ENCODE measurements at regions not wholly inside any gene's neighbourhood (a gene's known extent, or its start where the extent isn't known, plus 50 kb on each side); places are given as distances from the start of the nearest gene placed in this dataset.

GRCh38 chr5:88583471-88583870, 299.5 kb downstream of the MEF2C start:
- H3K4me3 ChIP-seq, result no peak overlapping the region
- no peaks in the 10 kb centered on the region; the same call in 1 of the 2 replicates for H3K9me3 ChIP-seq (replicated peaks)
- H3K4me1 ChIP-seq, result peaks cover 20% of the 10 kb centered on the region
- no peaks in the 10 kb centered on the region for H3K27me3 ChIP-seq
- H3K27ac ChIP-seq, result peak overlapping the region; percentile 45
- peak; percentile 89 to 92 for DNase-seq
- no peaks in the 10 kb centered on the region for H3K36me3 ChIP-seq

- Histone ChIP-seq H3K4me3 (no peak overlapping the region), H3K27ac (no peak overlapping the region), H3K9me3 (replicated peaks) (no peaks in the 10 kb centered on the region), H3K4me1 (peaks cover 16% of the 10 kb centered on the region), H3K36me3 (no peaks in the 10 kb centered on the region), H3K27me3 (no peaks in the 10 kb centered on the region)
- no peak for DNase-seq
Observed at GRCh38 chr5:88558366-88558765, 289.7 kb upstream of the TMEM161B start.

- Histone ChIP-seq H3K36me3 (no peaks in the 10 kb centered on the region), H3K4me1 (peaks cover 16% of the 10 kb centered on the region), H3K9me3 (replicated peaks) (no peaks in the 10 kb centered on the region), H3K4me3 (no peak overlapping the region), H3K27ac (no peak overlapping the region), H3K27me3 (no peaks in the 10 kb centered on the region)
- DNase-seq, result no peak
Observed at GRCh38 chr5:88557881-88558280, 289.2 kb upstream of the TMEM161B start.

GRCh38 chr5:88557131-88557530, 288.5 kb upstream of the TMEM161B start:
- H3K9me3 ChIP-seq (replicated peaks), result no peaks in the 10 kb centered on the region

GRCh38 chr5:88556406-88556805, 287.8 kb upstream of the TMEM161B start:
- Histone ChIP-seq H3K27me3 (no peaks in the 10 kb centered on the region), H3K9me3 (replicated peaks) (no peaks in the 10 kb centered on the region), H3K4me1 (peaks cover 16% of the 10 kb centered on the region), H3K4me3 (no peak overlapping the region), H3K27ac (no peak overlapping the region), H3K36me3 (no peaks in the 10 kb centered on the region)
- DNase-seq, result peak in 1 of 2 experiments; percentile 9

More at GRCh38 chr5:88557131-88557530, 288.5 kb upstream of the TMEM161B start:
- H3K4me3 ChIP-seq, result no peak overlapping the region
- DNase-seq, result no peak
- H3K27ac ChIP-seq, result no peak overlapping the region
- H3K27me3 ChIP-seq, result no peaks in the 10 kb centered on the region
- H3K36me3 ChIP-seq, result no peaks in the 10 kb centered on the region
- peaks cover 16% of the 10 kb centered on the region for H3K4me1 ChIP-seq

GRCh38 chr5:88555674-88556073, 287.0 kb upstream of the TMEM161B start:
- no peak overlapping the region for H3K27ac ChIP-seq
- DNase-seq, result peak; percentile 65 to 77
- H3K27me3 ChIP-seq, result no peaks in the 10 kb centered on the region

GRCh38 chr5:88553986-88554385, 285.3 kb upstream of the TMEM161B start:
- Histone ChIP-seq H3K27me3 (no peaks in the 10 kb centered on the region), H3K27ac (no peak overlapping the region), H3K4me3 (no peak overlapping the region), H3K4me1 (peaks cover 16% of the 10 kb centered on the region), H3K36me3 (no peaks in the 10 kb centered on the region), H3K9me3 (replicated peaks) (no peaks in the 10 kb centered on the region)
- no peak for DNase-seq

More at GRCh38 chr5:88555674-88556073, 287.0 kb upstream of the TMEM161B start:
- Histone ChIP-seq H3K9me3 (replicated peaks) (no peaks in the 10 kb centered on the region), H3K4me1 (peaks cover 16% of the 10 kb centered on the region), H3K4me3 (no peak overlapping the region), H3K36me3 (no peaks in the 10 kb centered on the region)

GRCh38 chr5:88553136-88553875, 284.7 kb upstream of the TMEM161B start:
- Histone ChIP-seq H3K4me3 (no peak overlapping the region), H3K27me3 (no peaks in the 10 kb centered on the region), H3K36me3 (no peaks in the 10 kb centered on the region), H3K27ac (no peak overlapping the region), H3K9me3 (replicated peaks) (no peaks in the 10 kb centered on the region), H3K4me1 (peaks cover 16% of the 10 kb centered on the region)
- DNase-seq, result no peak

GRCh38 chr5:88552426-88552825, 283.8 kb upstream of the TMEM161B start:
- H3K4me1 ChIP-seq, result peaks cover 16% of the 10 kb centered on the region

GRCh38 chr5:88551724-88552345, 283.2 kb upstream of the TMEM161B start:
- peak in 1 of 2 experiments; percentile 12 for DNase-seq
- Histone ChIP-seq H3K4me3 (no peak overlapping the region), H3K36me3 (no peaks in the 10 kb centered on the region), H3K4me1 (peaks cover 15% of the 10 kb centered on the region), H3K27ac (no peak overlapping the region), H3K27me3 (no peaks in the 10 kb centered on the region), H3K9me3 (replicated peaks) (no peaks in the 10 kb centered on the region)

More at GRCh38 chr5:88552426-88552825, 283.8 kb upstream of the TMEM161B start:
- Histone ChIP-seq H3K36me3 (no peaks in the 10 kb centered on the region), H3K9me3 (replicated peaks) (no peaks in the 10 kb centered on the region), H3K27ac (no peak overlapping the region), H3K4me3 (no peak overlapping the region), H3K27me3 (no peaks in the 10 kb centered on the region)
- no peak for DNase-seq

GRCh38 chr5:88550736-88551135, 282.1 kb upstream of the TMEM161B start:
- Histone ChIP-seq H3K27me3 (no peaks in the 10 kb centered on the region), H3K9me3 (replicated peaks) (no peaks in the 10 kb centered on the region), H3K27ac (no peak overlapping the region), H3K4me3 (no peak overlapping the region), H3K36me3 (no peaks in the 10 kb centered on the region), H3K4me1 (peaks cover 4% of the 10 kb centered on the region)
- DNase-seq, result no peak

GRCh38 chr5:88548136-88548805, 279.6 kb upstream of the TMEM161B start:
- no peaks in the 10 kb centered on the region for H3K27me3 ChIP-seq
- no peaks in the 10 kb centered on the region for H3K4me1 ChIP-seq

GRCh38 chr5:88545338-88545737, 276.7 kb upstream of the TMEM161B start:
- no peak overlapping the region for H3K4me3 ChIP-seq
- H3K27ac ChIP-seq, result no peak overlapping the region
- H3K9me3 ChIP-seq (replicated peaks), result no peaks in the 10 kb centered on the region
- H3K27me3 ChIP-seq, result no peaks in the 10 kb centered on the region
- H3K4me1 ChIP-seq, result no peaks in the 10 kb centered on the region
- no peak for DNase-seq
- no peaks in the 10 kb centered on the region for H3K36me3 ChIP-seq

More at GRCh38 chr5:88548136-88548805, 279.6 kb upstream of the TMEM161B start:
- Histone ChIP-seq H3K27ac (no peak overlapping the region), H3K9me3 (replicated peaks) (no peaks in the 10 kb centered on the region), H3K36me3 (no peaks in the 10 kb centered on the region), H3K4me3 (no peak overlapping the region)
- no peak for DNase-seq

- no peaks in the 10 kb centered on the region for H3K36me3 ChIP-seq
- no peaks in the 10 kb centered on the region for H3K27me3 ChIP-seq
- no peak overlapping the region for H3K27ac ChIP-seq
- no peak for DNase-seq
- H3K9me3 ChIP-seq (replicated peaks), result no peaks in the 10 kb centered on the region
- no peaks in the 10 kb centered on the region for H3K4me1 ChIP-seq
- no peak overlapping the region for H3K4me3 ChIP-seq
Observed at GRCh38 chr5:88544671-88545070, 276.0 kb upstream of the TMEM161B start.

GRCh38 chr5:88544136-88544645, 275.5 kb upstream of the TMEM161B start:
- no peak for DNase-seq
- no peak overlapping the region for H3K27ac ChIP-seq
- no peaks in the 10 kb centered on the region for H3K4me1 ChIP-seq
- no peaks in the 10 kb centered on the region for H3K27me3 ChIP-seq
- H3K4me3 ChIP-seq, result no peak overlapping the region
- no peaks in the 10 kb centered on the region for H3K9me3 ChIP-seq (replicated peaks)
- no peaks in the 10 kb centered on the region for H3K36me3 ChIP-seq

Data from SJCRH30 (cell line).